Loucy (cell line): ENCODE measurements at regions not wholly inside any gene's neighbourhood (a gene's known extent, or its start where the extent isn't known, plus 50 kb on each side); places are given as distances from the start of the nearest gene placed in this dataset.

Experiments
- EZH2phosphoT487 ChIP-seq: fragments of 200-600 bp; IDR thresholded peaks from 2 replicates; pipeline ENCODE4 v1.6.1; 2018; ENCODE audit warnings: antibody characterized with exemption, mild to moderate bottlenecking, moderate library complexity, borderline replicate concordance
- TF ChIP-seq, protein P1 (sequence below): fragments of 200-600 bp; sonication (generic); conservative IDR thresholded peaks from 2 replicates; pipeline ENCODE4 v1.5.1; 2014; ENCODE audit warnings: mild to moderate bottlenecking, antibody characterized with exemption, low read length

DNA sequence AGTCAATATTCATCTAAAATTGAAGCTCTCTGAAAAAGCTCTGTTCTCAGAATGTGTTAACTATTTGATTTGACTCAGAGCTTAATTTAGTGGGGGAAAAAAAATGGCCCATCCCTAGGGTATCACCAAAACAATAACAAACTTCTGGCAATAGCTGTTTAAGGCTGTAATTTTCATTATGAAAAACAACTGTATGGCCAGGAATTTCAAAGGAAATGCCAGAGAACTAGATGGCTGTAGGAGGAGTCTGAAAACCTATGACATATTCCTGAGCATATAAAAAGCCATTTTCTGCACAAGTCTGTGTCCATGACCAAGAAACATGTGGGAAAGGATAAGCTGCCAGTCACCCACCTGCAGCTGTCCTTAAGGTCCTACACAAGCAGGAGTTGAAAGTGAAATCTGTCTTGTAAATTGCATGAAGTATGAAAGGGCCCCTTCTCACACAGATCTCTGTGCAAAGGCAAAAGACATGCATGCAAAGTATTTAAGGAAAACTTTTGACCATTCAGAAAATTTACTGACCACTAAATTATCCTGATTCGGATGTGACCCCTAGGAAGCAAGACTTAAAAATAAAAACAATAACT lies 299.1 kb downstream of the BTG1 start:
- TF ChIP-seq, protein P1, sequence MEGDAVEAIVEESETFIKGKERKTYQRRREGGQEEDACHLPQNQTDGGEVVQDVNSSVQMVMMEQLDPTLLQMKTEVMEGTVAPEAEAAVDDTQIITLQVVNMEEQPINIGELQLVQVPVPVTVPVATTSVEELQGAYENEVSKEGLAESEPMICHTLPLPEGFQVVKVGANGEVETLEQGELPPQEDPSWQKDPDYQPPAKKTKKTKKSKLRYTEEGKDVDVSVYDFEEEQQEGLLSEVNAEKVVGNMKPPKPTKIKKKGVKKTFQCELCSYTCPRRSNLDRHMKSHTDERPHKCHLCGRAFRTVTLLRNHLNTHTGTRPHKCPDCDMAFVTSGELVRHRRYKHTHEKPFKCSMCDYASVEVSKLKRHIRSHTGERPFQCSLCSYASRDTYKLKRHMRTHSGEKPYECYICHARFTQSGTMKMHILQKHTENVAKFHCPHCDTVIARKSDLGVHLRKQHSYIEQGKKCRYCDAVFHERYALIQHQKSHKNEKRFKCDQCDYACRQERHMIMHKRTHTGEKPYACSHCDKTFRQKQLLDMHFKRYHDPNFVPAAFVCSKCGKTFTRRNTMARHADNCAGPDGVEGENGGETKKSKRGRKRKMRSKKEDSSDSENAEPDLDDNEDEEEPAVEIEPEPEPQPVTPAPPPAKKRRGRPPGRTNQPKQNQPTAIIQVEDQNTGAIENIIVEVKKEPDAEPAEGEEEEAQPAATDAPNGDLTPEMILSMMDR: no peak
- TF ChIP-seq EZH2phosphoT487: no peak
